Neural cell (in vitro differentiated cells): ENCODE measurements at regions not wholly inside any gene's neighbourhood (a gene's known extent, or its start where the extent isn't known, plus 50 kb on each side); places are given as distances from the start of the nearest gene placed in this dataset.

Experiments used
- H2AFZ ChIP-seq: fragments of 200-600, 300-800 bp; sonication (generic), shearing (Covaris generic); 2 replicates; pipeline ENCODE4 v1.6.0; 2014; ENCODE audit warnings: low read depth, mild to moderate bottlenecking, antibody characterized with exemption, low read length, moderate library complexity
- H3F3A ChIP-seq: fragments of 200-600 bp; shearing (Covaris generic); 2 replicates; pipeline ENCODE4 v1.6.1; 2016; ENCODE audit warnings: mild to moderate bottlenecking, moderate library complexity, mixed read lengths, antibody characterized with exemption, low read length; ENCODE audit not compliant: insufficient read depth, poor library complexity, severe bottlenecking
- H3K27ac ChIP-seq: fragments of 200-600, 300-800 bp; sonication (generic), shearing (Covaris generic); 2 replicates; pipeline ENCODE4 v1.5.1; 2014; ENCODE audit warnings: mild to moderate bottlenecking, low read length, moderate library complexity
- H3K27me3 ChIP-seq: fragments of 300-800, 200-600 bp; sonication (generic), shearing (Covaris generic); 2 replicates; pipeline ENCODE4 v1.6.0; 2014; ENCODE audit warnings: mild to moderate bottlenecking, low read depth, low read length, moderate library complexity; ENCODE audit not compliant: insufficient read depth
- H3K36me3 ChIP-seq: fragments of 300-800, 200-600 bp; sonication (generic), shearing (Covaris generic); 2 replicates; pipeline ENCODE4 v1.5.1; 2014; ENCODE audit warnings: mild to moderate bottlenecking, antibody characterized with exemption, low read length, moderate library complexity; ENCODE audit not compliant: insufficient read depth
- H3K4me2 ChIP-seq: fragments of 300-800, 200-600 bp; sonication (generic), shearing (Covaris generic); 2 replicates; pipeline ENCODE4 v1.6.0; 2014; ENCODE audit warnings: mild to moderate bottlenecking, low read length
- H3K4me3 ChIP-seq: fragments of 300-800, 200-600 bp; sonication (generic), shearing (Covaris generic); 2 replicates; pipeline ENCODE4 v1.5.1; 2014; ENCODE audit warnings: mild to moderate bottlenecking, low read length, moderate library complexity
- H3K79me2 ChIP-seq: fragments of 200-600 bp; shearing (Covaris generic); replicated peaks from 2 replicates; pipeline ENCODE4 v1.6.0; 2014; ENCODE audit warnings: mild to moderate bottlenecking, low read length, moderate library complexity; ENCODE audit not compliant: insufficient read depth
- H3K9ac ChIP-seq: fragments of 300-800, 200-600 bp; sonication (generic), shearing (Covaris generic); 2 replicates; pipeline ENCODE4 v1.6.1; 2016; ENCODE audit warnings: mild to moderate bottlenecking, low read length, mixed read lengths
- H3K9me2 ChIP-seq: fragments of 200-600 bp; shearing (Covaris generic); 2 replicates; pipeline ENCODE4 v1.6.1; 2016; ENCODE audit warnings: mild to moderate bottlenecking, low read length, mixed read lengths; ENCODE audit not compliant: insufficient read depth
- H3K9me3 ChIP-seq: fragments of 200-600, 300-800 bp; sonication (generic), shearing (Covaris generic); 2 replicates; pipeline ENCODE4 v1.6.1; 2016; ENCODE audit warnings: mild to moderate bottlenecking, mixed run types, low read length, moderate library complexity, mixed read lengths
- H4K20me1 ChIP-seq: fragments of 200-600 bp; shearing (Covaris generic); 2 replicates; pipeline ENCODE4 v1.6.1; 2016; ENCODE audit warnings: mild to moderate bottlenecking, mixed run types; ENCODE audit not compliant: insufficient read depth
- EP300 ChIP-seq: fragments of 450-650 bp; conservative IDR thresholded peaks from 2 replicates; pipeline ENCODE4 v1.6.1; 2014; ENCODE audit warnings: antibody characterized with exemption, mild to moderate bottlenecking, moderate library complexity; ENCODE audit not compliant: poor library complexity, severe bottlenecking
- EZH2 ChIP-seq: fragments of 200-600, 300-800 bp; shearing (Covaris generic), sonication (generic); IDR thresholded peaks from 2 replicates; pipeline ENCODE4 v1.6.1; 2014; ENCODE audit warnings: antibody characterized with exemption, low read length, borderline replicate concordance, mild to moderate bottlenecking; ENCODE audit not compliant: insufficient read depth, poor library complexity, severe bottlenecking
- MXI1 ChIP-seq: fragments of 450-650 bp; conservative IDR thresholded peaks from 2 replicates; pipeline ENCODE4 v1.6.1; 2014; ENCODE audit warnings: antibody characterized with exemption, mild to moderate bottlenecking; ENCODE audit not compliant: poor library complexity, severe bottlenecking
- POLR2AphosphoS5 ChIP-seq: IDR thresholded peaks from 2 replicates; pipeline ENCODE4 v1.6.1; 2012
- RAD21 ChIP-seq: fragments of 450-650 bp; conservative IDR thresholded peaks from 2 replicates; pipeline ENCODE4 v1.6.1; 2014; ENCODE audit warnings: antibody characterized with exemption, mild to moderate bottlenecking, moderate library complexity
- SMC3 ChIP-seq: fragments of 450-650 bp; conservative IDR thresholded peaks from 2 replicates; pipeline ENCODE4 v1.6.1; 2014; ENCODE audit warnings: antibody characterized with exemption, mild to moderate bottlenecking, moderate library complexity; ENCODE audit not compliant: poor library complexity
- TAF1 ChIP-seq: IDR thresholded peaks from 2 replicates; pipeline ENCODE4 v1.6.1; 2012; ENCODE audit warnings: low read depth
- TF ChIP-seq, protein P1 (sequence below): IDR thresholded peaks from 2 replicates; pipeline ENCODE4 v1.6.1; 2012; ENCODE audit warnings: borderline replicate concordance
- TF ChIP-seq, protein P2 (sequence below): fragments of 450-650 bp; IDR thresholded peaks from 2 replicates; pipeline ENCODE4 v1.5.1; 2014; ENCODE audit warnings: antibody characterized with exemption, mild to moderate bottlenecking, moderate library complexity; ENCODE audit not compliant: poor library complexity, severe bottlenecking

GRCh38 chr2:129860088-129860487, 119.4 kb upstream of the RAB6C start:
- no peak overlapping the region for H3K4me2 ChIP-seq
- no peaks in the 10 kb centered on the region for H4K20me1 ChIP-seq
- no peak overlapping the region for H3K9ac ChIP-seq
- H3F3A ChIP-seq = no peaks in the 10 kb centered on the region
- no peaks in the 10 kb centered on the region for H3K27me3 ChIP-seq
- H2AFZ ChIP-seq = no peak overlapping the region
- H3K27ac ChIP-seq = no peak overlapping the region
- no peaks in the 10 kb centered on the region for H3K36me3 ChIP-seq
- H3K9me2 ChIP-seq = no peaks in the 10 kb centered on the region
- H3K9me3 ChIP-seq = no peaks in the 10 kb centered on the region
- TF ChIP-seq, protein P1, sequence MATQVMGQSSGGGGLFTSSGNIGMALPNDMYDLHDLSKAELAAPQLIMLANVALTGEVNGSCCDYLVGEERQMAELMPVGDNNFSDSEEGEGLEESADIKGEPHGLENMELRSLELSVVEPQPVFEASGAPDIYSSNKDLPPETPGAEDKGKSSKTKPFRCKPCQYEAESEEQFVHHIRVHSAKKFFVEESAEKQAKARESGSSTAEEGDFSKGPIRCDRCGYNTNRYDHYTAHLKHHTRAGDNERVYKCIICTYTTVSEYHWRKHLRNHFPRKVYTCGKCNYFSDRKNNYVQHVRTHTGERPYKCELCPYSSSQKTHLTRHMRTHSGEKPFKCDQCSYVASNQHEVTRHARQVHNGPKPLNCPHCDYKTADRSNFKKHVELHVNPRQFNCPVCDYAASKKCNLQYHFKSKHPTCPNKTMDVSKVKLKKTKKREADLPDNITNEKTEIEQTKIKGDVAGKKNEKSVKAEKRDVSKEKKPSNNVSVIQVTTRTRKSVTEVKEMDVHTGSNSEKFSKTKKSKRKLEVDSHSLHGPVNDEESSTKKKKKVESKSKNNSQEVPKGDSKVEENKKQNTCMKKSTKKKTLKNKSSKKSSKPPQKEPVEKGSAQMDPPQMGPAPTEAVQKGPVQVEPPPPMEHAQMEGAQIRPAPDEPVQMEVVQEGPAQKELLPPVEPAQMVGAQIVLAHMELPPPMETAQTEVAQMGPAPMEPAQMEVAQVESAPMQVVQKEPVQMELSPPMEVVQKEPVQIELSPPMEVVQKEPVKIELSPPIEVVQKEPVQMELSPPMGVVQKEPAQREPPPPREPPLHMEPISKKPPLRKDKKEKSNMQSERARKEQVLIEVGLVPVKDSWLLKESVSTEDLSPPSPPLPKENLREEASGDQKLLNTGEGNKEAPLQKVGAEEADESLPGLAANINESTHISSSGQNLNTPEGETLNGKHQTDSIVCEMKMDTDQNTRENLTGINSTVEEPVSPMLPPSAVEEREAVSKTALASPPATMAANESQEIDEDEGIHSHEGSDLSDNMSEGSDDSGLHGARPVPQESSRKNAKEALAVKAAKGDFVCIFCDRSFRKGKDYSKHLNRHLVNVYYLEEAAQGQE = no peak
- TF ChIP-seq TAF1 (no peak), SMC3 (no peak), RAD21 (no peak), MXI1 (no peak), EZH2 (no peak), POLR2AphosphoS5 (no peak), EP300 (no peak)
- TF ChIP-seq, protein P2, sequence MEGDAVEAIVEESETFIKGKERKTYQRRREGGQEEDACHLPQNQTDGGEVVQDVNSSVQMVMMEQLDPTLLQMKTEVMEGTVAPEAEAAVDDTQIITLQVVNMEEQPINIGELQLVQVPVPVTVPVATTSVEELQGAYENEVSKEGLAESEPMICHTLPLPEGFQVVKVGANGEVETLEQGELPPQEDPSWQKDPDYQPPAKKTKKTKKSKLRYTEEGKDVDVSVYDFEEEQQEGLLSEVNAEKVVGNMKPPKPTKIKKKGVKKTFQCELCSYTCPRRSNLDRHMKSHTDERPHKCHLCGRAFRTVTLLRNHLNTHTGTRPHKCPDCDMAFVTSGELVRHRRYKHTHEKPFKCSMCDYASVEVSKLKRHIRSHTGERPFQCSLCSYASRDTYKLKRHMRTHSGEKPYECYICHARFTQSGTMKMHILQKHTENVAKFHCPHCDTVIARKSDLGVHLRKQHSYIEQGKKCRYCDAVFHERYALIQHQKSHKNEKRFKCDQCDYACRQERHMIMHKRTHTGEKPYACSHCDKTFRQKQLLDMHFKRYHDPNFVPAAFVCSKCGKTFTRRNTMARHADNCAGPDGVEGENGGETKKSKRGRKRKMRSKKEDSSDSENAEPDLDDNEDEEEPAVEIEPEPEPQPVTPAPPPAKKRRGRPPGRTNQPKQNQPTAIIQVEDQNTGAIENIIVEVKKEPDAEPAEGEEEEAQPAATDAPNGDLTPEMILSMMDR = no peak
- H3K4me3 ChIP-seq = no peak overlapping the region
- no peaks in the 10 kb centered on the region for H3K79me2 ChIP-seq

DNA sequence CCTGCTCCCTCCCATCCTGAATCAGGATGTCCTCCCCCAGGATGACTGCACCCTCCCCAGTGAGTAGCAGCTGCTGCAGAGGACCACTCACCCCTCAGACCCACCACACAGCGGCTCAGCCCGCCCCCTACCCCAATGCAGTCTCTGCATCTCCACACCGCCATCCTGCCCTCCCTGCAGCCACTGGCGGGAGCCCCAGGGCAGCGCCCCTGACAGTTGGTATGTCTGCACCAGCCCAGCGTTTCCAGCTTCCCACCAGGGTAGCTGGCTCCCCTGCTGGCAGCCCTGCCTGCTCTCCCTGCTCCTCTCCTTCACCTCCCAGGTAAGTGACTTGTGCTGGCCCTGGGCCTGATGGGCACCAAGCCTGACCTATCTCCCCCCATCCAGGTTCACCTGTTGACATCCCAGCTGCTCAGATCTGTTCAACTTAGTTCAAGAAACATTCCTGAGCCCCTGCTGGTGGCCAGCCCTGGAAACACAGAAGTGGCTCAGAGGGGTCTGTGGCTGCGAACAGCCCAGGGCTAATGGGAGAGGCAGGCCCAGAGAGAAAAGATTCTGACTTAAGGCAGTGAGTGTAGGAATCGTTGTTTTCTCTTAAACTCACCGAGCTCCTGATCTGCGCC, 117.7 kb upstream of the RAB6C start:
- no peak overlapping the region for H3K27ac ChIP-seq
- TF ChIP-seq, protein P2 = no peak
- no peak for TF ChIP-seq POLR2AphosphoS5

More for the DNA sequence above, 117.7 kb upstream of the RAB6C start:
- H3K4me2 ChIP-seq = no peak overlapping the region
- no peaks in the 10 kb centered on the region for H3K36me3 ChIP-seq
- H3K4me3 ChIP-seq = no peak overlapping the region
- no peaks in the 10 kb centered on the region for H3F3A ChIP-seq
- no peak overlapping the region for H2AFZ ChIP-seq
- H3K9me2 ChIP-seq = no peaks in the 10 kb centered on the region
- no peaks in the 10 kb centered on the region for H3K9me3 ChIP-seq
- no peaks in the 10 kb centered on the region for H3K79me2 ChIP-seq
- no peaks in the 10 kb centered on the region for H3K27me3 ChIP-seq
- no peak overlapping the region for H3K9ac ChIP-seq
- H4K20me1 ChIP-seq = no peaks in the 10 kb centered on the region
